ENCODE measurements at regions not wholly inside any gene's neighbourhood (a gene's known extent, or its start where the extent isn't known, plus 50 kb on each side); places are given as distances from the start of the nearest gene placed in this dataset.

DNA sequence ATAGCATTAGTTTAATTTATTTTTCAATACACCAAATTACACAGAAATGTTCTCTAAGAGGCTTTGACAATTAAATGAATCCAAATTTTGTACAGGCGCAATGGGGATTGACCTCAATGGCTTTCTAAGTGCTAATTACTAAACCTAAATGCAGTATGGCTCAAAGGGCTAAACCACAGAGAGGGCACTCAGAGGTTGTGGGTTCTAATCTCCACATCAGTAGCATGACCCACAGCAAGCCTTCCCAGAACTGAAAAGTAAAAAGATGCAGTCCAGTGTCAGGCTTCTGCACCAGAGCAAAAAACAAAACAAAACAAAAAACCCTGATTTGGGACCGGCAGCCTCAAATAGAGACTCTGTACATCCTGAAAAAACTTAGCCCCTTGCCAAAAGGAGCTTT is 579.2 kb upstream of the PKN2 start:
- DNase-seq, result no peak

DNA sequence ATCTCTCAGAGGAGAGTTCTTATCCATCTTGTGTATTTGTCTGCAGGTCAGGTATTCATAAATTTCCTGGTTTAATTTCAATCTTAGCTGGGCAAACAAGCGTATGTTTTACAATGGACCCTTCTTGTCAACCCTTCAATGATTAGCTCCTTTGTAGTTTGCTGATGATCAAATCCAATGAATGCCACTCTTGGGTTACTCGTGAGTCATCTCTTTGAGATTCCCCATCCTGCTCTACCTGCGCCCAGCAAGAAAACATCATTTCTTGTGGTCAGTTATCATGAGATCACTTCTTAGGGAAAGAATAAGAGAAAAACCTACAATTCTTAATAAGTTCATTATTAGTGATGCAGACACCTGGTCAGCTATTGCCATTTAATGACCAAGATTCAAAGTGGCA is 572.3 kb upstream of the PKN2 start:
- DNase-seq, result no peak

DNA sequence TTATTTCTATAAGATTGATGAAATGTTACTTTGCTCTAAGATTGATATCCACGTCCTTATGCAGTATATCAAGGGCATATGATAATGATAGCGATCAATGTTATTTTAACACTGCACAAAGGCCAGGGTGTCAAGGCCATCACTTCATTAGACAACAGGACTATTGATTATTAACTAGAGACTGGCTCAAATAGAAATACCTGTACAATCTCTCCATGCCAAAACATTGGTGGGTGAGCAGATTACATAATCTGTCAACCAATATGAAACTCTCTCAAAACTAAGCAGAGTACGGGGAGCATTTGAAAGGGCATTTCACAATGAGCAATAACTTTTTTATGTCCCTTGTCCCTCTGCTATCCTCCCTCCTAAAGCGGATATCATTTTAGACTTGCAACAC is 566.5 kb upstream of the PKN2 start:
- no peak for DNase-seq

DNA sequence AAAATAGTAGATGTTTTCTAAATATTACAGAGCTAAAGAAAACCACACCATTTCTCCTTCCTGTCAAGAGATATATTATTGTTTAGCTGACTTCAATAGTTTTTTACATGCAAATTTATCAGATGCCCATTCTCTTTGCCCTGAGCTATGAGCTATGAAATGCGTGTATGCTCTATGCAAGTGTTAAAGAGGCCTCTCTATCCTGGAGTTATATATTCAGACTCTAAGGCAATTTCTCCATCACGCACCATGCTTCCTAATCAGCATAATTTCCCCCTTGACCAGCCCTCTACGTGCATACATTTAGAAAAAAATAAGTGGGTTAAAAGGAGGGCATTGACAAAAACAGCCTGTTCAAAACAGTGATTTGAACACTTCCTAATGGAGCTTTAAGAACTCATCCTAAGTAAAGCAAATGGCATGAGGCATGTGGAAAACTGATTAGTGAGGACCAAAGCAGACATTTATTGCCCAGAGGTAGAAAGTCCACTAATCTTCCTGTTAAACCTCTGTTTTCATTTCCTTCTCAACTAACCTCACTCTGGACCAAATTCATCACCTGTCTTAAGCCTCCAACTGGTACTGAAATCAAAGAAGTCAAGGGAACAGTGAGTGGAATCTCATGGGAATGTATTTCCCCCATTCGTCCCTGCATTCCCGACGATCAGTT is 565.8 kb upstream of the PKN2 start:
- no peak for DNase-seq

DNA sequence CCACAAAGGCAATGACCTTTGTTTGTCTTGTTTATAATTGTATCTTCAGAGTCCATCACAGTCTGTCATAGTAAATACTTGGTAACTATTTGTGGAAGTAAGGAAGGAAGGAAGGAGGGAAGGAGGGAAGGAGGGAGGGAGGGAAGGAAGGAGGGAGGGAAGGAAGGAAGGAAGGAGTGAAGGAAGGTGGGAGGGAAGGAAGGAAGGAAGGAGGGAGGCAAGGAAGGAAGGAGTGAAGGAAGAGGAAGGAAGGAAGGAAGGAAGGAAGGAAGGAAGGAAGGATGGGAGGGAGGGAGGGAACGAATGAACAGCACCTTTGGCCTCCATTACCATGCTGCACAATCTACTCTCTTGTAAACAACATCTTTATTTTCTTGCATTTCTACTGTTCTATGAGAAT is 559.5 kb upstream of the PKN2 start:
- DNase-seq, result no peak

DNA sequence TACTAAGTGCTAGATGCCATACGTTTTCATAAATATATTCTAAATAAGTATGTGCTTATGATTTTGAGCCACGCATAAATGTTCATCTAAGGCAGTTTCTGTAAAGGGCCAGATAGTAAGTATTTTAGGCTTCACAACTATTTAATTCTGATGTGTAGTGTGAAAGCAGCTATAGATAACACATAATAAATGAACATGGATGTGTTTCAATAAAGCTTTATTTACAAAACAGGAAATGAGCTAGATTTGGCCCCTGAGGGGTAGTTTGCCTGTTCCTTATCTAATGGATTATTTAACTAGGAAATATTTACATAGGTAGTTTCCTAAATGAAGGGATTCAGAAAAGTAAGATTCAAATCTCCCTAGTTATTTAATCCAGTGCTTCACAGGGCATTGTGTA is 557.6 kb upstream of the PKN2 start:
- DNase-seq, result no peak

DNA sequence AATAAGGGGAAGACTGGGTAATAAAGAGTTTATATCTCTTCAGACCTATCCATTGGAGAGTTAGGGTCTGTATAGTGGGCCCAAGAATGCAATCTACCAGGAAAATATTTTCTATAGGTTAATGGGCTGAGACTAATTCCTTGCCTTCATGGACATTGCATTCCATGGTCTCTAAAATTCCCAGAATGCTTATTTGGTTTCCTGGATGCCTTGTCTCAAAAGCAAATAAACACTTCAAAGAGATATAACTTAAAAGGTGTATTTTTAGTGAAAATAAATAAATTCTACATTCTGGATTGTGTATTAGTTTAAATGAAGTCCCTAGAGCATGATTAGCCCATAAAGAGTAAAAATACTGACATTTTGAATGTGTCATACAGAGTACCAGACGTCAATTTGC is 550.1 kb upstream of the PKN2 start:
- no peak for DNase-seq

DNA sequence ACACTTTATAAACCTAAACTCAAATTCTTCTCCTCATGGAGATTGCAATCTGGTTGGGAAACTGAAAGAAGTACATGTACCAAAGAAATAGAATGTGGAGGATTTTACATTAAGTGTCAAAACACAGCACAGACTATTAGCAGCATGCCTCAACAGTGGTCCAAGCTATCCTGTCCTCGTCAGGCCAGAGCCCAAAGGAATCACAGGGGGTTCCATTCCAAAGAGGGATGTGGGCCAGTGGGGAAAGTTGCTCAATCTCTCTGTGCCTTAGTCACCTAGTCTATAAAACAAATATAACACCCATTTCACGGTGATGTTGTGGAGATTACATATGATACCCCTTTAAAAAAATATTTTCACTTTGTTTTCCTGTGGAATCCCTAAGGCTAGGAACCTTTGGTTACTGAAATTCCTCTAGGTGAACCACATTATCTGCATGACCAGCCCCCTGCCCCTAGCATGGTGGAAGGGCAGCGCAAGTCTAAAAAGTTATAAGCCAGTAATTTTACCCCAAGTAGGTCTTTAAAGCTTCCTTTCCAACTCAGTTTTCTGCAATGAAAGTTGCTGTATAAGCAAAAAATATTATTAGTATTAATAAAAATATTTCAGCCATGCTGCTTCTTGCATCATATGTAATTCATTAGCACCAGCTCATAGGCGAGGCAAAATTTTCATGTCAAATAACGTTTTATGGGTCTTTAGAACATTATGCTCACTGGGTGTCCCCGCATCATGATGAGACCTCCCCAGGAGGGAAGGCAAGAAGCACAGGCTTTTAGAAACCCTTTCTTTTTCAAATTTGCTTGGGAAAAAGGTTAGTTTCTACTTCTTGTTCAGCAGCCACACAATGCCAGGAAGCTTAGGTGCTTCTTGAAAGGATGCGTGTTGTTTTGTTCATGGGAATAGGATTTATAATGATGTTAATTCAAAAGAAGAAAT is 548.8 kb upstream of the PKN2 start:
- DNase-seq, result no peak

DNA sequence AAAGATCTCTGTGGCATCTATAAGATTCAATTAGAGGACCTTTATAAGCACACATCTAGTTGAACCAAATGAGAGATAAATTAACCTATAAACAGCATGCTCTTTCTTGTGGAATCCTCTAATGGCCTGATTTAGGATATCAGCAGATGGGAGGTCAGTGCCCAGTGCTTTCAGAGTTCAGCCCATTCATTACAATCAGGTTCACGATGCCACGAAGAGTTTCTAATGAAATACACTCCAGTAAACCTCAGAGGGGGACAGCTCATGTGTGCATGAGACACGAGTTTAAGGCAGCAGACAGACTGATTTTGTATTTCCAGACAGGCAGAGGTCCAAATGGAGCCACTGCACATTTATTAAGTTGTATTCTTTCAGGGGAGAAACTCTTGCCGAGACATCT is 544.4 kb upstream of the PKN2 start:
- DNase-seq, result no peak

DNA sequence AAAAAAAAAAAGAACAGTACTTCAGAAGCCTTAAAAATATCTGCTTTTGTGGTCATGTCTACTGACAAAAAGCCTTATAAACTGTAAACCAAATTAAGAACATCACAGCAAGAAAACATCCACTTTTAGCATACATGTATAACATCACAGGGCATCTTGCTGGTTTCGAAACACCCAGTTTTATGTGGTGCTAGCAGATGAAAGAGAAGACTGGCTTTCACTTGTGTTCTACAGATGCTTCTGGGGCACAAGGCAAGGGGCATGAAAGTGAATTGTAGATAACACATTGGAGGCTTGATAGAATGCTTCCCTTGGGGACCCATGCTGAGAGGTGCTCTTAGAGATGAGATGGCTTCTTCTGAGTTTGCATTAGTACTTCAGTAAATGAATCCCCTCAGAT is 543.7 kb upstream of the PKN2 start:
- DNase-seq, result no peak

DNA sequence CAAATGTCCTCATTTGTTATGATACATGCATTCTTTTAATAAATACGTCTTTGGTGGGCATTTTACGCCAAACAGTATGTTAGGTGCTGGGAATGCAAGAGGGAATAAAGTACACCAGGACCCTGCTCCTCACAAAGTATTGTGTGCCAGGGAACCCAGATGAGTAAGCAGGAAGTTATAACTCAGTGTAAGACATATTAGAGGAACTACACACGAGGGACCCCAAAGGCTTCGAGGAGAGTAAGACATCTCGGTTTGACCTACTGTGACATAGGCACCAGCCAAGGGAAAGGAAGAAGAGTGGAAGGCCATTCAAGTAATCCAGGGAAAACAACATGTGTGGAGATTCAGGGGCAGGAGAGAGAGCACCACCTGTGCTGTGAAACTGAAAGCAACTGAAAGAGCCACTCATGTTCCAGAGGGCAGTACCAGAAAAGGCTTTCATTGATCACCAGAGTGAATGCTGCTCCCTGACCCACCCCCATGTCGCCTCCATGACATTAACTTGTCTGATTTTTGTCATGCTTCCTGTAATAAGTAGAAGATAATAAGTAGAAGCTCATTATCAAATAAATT is 542.5 kb upstream of the PKN2 start:
- no peak for DNase-seq

DNA sequence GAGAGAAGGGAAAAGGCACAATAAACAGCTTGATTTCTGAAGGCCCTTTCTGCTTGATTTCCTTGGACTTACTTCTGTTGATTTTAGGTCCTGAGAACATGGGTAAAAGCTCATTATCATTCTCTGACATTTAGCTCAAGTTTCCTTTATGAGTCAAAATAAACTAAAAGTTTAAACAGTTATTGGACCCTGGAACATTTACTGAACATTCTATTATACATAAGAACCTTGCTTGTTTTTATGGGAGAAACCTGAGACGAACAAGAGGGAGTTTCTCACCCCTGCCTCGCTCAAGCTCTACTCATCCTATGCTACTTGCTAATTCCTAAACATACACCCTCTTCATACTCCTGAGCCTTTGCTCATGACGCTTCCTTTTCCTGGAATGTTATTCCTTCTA is 538.3 kb upstream of the PKN2 start:
- DNase-seq, result no peak

DNA sequence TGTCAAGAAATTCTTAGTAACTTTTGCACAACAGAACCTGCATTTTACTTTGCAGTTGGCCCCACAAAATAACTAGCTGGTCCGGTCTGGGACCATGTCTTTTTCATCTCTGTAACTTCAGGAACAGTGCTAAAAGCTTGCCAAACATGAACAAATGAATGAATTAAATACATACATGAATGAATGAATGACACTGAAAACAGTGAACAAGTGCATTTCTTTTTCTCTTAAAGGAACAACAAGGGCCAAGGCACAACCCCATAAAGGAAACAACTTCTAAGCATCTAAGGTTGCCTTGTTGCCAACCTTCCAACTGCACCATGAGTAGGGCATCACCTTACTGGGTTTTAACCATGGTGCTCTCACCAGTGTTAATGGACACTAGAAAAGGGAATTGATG is 534.4 kb upstream of the PKN2 start:
- DNase-seq, result no peak

DNA sequence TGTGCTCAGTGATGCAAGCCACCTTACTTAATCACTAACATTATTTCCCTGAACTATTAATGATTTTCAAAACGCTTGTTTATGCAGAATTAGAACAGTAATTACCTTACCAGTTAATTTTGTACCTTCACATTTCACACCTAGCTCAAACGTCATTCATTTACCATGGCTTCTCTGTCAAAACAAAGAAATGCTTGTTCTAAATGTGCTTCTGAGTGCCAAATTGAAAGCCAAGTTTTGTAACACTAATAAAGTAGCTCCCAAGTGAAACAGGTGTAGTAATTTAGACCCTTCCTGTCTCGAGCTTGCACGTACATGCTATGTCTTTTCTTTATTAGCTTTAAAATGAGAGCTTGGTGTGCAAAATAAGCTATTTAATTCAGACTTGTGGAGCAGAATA is 533.7 kb upstream of the PKN2 start:
- DNase-seq, result no peak

DNA sequence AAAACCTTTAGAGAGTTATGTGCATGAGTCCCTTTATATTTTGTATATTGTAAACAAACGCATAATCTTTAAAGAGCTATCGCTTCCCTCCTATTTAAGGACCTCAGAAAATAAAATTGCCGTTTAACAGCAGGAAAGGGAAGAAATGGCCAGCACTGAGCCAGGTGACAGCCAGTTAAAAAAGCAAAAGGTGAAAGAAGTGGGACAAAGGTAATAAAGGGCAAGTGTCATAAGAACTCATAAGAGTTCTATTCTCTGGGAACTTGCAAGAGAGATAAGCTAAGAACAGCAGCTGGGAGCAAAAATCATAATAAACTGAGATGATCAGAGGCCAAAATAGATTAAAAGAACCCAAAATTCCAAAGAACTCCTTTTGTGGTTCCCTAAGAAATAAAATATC is 520.9 kb upstream of the PKN2 start:
- DNase-seq, result no peak

DNA sequence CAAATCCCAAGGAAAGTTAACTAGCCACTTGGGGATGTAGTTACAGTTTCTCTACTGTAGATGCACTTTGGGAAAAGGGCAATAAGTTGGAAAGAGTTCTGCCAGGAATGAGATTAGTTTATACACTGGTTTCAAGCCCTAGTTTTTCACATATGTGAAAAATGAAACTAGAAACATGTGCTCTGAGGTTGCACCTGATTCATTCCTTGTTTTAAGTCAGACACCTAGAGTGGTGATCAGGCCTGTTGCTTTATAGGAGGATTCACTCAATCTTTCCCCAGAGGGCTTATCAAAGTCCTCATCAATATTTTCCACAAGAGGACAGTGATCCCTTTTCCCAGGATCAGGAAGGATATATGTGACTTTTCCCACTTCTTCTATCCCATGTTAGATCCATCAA is 515.9 kb upstream of the PKN2 start:
- DNase-seq, result no peak

DNA sequence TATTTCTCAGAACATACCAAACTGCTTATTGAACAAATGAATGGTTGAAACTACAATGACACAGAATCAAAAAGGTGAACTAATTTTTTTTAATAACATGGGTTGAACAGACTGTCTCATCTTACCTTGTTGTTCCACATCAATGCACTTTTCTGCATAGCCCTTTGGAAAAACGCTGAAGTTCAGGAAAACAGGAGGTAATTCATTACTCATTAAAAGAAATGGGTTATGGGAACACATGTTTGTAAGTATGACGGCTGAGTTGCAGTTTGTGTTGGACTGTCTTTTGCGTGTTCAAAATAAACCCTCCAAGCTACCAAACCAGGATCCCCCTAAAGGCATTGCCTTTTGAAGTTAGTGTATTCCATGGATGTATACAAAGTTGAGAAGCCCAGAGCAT is 514.9 kb upstream of the PKN2 start:
- DNase-seq, result no peak

DNA sequence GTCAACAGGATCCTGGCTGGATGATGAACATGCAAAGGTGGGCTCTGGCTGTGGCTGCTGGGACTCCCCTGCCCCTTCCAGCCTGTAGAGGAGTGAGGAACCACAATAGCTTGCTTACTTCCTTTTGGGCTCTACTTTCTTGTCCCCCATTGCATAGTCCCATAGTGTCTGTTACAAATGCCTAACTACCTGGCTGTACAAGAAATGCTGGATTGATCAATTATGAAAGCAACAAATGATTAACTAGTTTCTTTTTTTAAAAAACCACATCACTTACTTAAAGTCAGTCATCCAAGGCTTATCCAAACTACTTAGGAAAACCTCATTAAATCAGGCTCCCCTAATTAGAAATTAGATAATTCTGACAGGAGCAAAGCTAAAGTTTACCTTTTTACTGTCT is 514.1 kb upstream of the PKN2 start:
- no peak for DNase-seq

DNA sequence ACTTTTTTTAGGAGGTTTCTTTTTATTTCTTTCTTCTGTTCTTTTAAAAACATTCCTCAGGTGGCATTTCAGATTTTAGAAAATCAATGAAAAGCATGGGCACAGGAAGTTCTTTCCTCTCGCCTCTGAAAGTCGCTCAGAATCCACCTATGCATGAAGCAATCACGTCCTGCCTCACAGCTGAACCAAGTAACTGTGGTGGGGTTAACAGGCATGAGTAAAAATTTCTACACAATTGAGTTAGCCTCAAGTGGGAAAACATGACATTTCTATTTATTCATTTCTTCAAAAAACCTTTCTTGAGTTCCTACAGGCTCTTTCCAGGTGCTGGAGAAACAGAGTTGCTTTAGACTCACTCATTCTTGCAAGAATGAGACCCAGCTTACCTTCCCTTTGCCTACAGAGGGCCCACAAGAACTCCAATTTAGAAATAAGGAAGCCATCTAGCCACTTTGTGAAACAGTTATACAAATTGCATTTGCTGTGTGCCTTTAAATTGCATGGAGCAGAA is 508.9 kb upstream of the PKN2 start:
- no peak for DNase-seq

DNA sequence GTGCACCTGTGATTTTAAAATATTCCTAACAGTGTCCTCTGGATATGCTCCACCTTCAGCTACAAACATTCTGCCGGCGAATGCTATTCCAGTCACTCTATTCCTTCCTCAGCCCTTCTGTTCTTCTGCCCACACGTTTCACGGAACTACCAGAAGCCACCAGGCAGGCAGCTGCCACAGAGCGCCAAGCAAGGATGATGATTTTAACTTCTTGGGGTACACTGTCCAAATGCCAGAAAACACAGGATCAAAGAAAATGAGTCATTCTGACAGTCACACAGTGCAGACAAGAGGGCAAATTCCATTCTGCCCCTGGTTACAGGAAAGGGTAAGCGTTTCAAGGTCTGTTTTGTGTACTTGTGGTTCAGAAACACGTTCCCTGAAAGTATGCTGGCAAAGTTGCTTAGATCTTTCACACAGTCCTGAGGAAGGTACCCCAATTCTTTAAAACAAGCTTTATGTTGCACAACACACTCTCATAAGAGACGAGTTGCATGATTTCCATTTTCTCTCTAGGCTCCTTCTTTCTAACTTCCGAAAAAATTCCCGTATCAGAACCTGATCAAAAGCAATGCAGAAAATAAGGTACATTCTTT is 508.3 kb upstream of the PKN2 start:
- no peak for DNase-seq

DNA sequence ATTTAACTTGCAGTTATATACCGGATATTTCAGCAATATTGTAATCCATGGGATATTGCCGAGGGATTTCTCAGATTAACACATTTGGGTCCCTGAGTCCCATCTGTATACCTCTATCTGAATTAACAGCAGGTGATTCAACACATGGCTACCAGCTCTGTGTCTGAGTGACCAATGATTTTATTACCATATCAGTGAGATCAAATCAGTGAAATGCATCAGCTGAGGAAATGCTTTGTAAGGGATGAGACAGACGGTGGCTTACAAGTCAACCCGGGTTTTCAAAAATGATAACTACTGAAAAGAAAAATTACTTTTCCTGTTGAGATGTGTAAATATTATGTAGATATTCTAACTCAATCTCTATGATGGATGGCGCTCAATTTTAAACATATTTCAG is 504.1 kb upstream of the PKN2 start:
- no peak for DNase-seq

DNA sequence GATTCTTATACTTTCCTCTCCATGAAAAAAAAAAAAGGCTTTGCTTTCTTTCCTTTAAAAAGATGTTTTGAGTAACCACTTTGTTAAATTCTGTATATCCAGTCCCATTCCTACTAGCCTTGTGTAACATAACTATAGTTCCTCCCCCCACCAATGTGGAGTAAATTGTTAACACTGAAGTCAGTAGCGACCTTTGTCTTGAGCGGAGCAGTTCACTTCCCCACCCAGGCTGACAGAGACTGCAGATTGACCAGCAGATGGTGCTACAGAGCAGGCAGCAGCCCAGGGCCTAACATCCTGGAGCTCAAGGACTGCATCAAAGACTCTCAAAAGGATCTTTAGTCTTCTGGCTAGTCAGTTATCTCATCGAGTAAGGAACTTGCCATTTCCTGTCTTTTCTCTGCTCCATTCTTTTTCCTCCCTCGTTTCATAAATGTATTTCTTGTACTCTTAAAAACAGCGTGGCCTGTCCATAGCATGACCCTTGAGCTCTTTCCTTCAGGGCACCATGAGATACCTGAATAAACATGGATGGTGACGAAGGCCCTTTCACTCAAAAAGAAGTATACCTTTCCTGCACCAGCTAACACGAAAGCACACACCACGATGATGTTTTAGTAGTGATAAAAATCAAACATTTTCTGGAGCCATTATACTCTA is 503.5 kb upstream of the PKN2 start:
- DNase-seq, result peak; percentile 35

DNA sequence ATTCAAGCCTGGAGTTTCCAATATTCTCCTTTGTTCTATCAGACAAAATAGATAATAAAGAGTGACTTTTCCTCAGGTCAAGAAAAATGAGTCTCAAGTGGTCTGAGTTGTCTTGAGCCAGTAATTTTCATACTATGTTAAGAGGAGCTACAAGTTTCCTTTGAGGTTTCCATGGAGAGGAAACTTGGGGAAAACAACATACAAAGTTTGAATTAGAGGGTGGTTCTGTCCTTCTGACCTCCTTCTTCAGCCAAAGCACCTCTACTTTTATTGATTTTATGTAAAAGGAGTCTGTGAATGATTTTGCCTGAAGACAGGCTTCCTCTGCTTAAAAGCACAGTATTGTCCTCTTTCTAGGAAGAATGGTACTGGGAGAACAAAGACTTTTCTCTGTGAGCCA is 497.2 kb upstream of the PKN2 start:
- no peak for DNase-seq

All from T1000 (cell line).